H9 (cell line): ENCODE measurements at regions not wholly inside any gene's neighbourhood (a gene's known extent, or its start where the extent isn't known, plus 50 kb on each side); places are given as distances from the start of the nearest gene placed in this dataset.

Experiments
- DNase-seq: peaks from one replicate; pipeline ENCODE4 v3.0.0-alpha.2; 2017
- H2AFZ ChIP-seq: one replicate; pipeline ENCODE4 v1.6.1; 2013; ENCODE audit warnings: mild to moderate bottlenecking, low read length, control low read depth, moderate library complexity
- H2AK5ac ChIP-seq: 2 replicates; pipeline ENCODE4 v1.6.1; 2013; ENCODE audit warnings: low read length, control low read depth, mixed read lengths; ENCODE audit not compliant: insufficient read length
- H2BK120ac ChIP-seq: one replicate; pipeline ENCODE4 v1.6.1; 2013; ENCODE audit warnings: low read depth, mild to moderate bottlenecking, low read length, control low read depth, inconsistent platforms; ENCODE audit not compliant: poor library complexity, severe bottlenecking
- H2BK12ac ChIP-seq: 2 replicates; pipeline ENCODE4 v1.6.1; 2013; ENCODE audit warnings: low read length, control low read depth, mixed read lengths, low read depth; ENCODE audit not compliant: insufficient read length
- H2BK15ac ChIP-seq: 2 replicates; pipeline ENCODE4 v1.6.1; 2013; ENCODE audit warnings: low read depth, low read length, control low read depth
- H2BK20ac ChIP-seq: one replicate; pipeline ENCODE4 v1.6.1; 2013; ENCODE audit warnings: low read depth, mild to moderate bottlenecking, low read length, control low read depth, inconsistent platforms; ENCODE audit not compliant: poor library complexity, severe bottlenecking
- H2BK5ac ChIP-seq: 2 replicates; pipeline ENCODE4 v1.6.1; 2013; ENCODE audit warnings: low read length, control low read depth, mixed read lengths; ENCODE audit not compliant: insufficient read length
- H3K14ac ChIP-seq: 2 replicates; pipeline ENCODE4 v1.6.1; 2013; ENCODE audit warnings: low read length, control low read depth; ENCODE audit not compliant: insufficient read depth
- H3K18ac ChIP-seq: 2 replicates; pipeline ENCODE4 v1.6.1; 2013; ENCODE audit warnings: low read depth, mild to moderate bottlenecking, mixed read lengths, low read length, control low read depth; ENCODE audit not compliant: insufficient read length
- H3K23ac ChIP-seq: 2 replicates; pipeline ENCODE4 v1.6.1; 2013; ENCODE audit warnings: low read length, control low read depth, mixed read lengths, low read depth; ENCODE audit not compliant: insufficient read length
- H3K23me2 ChIP-seq: 2 replicates; pipeline ENCODE4 v1.6.1; 2013; ENCODE audit warnings: low read depth, mild to moderate bottlenecking, mixed read lengths, low read length, control low read depth; ENCODE audit not compliant: insufficient read length, poor library complexity, severe bottlenecking
- H3K27ac ChIP-seq: 2 replicates; pipeline ENCODE4 v1.5.1; 2013; ENCODE audit warnings: low read length, control low read depth, mixed read lengths, low read depth; ENCODE audit not compliant: insufficient read length
- H3K27me3 ChIP-seq: 2 replicates; pipeline ENCODE4 v1.6.1; 2013; ENCODE audit warnings: low read length, control low read depth, inconsistent platforms; ENCODE audit not compliant: insufficient read depth
- H3K4ac ChIP-seq: 2 replicates; pipeline ENCODE4 v1.6.1; 2013; ENCODE audit warnings: low read depth, mild to moderate bottlenecking, control low read depth, inconsistent platforms, low read length, moderate library complexity
- H3K4me1 ChIP-seq: 2 replicates; pipeline ENCODE4 v1.6.1; 2013; ENCODE audit warnings: low read length, control low read depth, inconsistent platforms; ENCODE audit not compliant: insufficient read depth
- H3K4me2 ChIP-seq: 2 replicates; pipeline ENCODE4 v1.6.1; 2013; ENCODE audit warnings: low read length, control low read depth, mixed read lengths; ENCODE audit not compliant: insufficient read length, insufficient read depth
- H3K56ac ChIP-seq: 2 replicates; pipeline ENCODE4 v1.6.1; 2013; ENCODE audit warnings: low read depth, mild to moderate bottlenecking, mixed read lengths, low read length, control low read depth; ENCODE audit not compliant: insufficient read length
- H3K79me1 ChIP-seq: 2 replicates; pipeline ENCODE4 v1.6.1; 2013; ENCODE audit warnings: low read depth, mild to moderate bottlenecking, moderate library complexity, low read length, control low read depth, inconsistent platforms; ENCODE audit not compliant: insufficient read depth, poor library complexity, severe bottlenecking
- H3K79me2 ChIP-seq: 2 replicates; pipeline ENCODE4 v1.6.1; 2013; ENCODE audit warnings: low read length, control low read depth, inconsistent platforms; ENCODE audit not compliant: insufficient read depth
- H3K9ac ChIP-seq: 2 replicates; pipeline ENCODE4 v1.6.1; 2013; ENCODE audit warnings: low read length, control low read depth, mixed read lengths; ENCODE audit not compliant: insufficient read length; ENCODE audit errors: extremely low read depth
- H3K9me3 ChIP-seq: one replicate; pipeline ENCODE4 v1.6.1; 2013; ENCODE audit warnings: low read depth, low read length, inconsistent platforms; ENCODE audit not compliant: control insufficient read depth
- H3T11ph ChIP-seq: one replicate; pipeline ENCODE4 v1.6.1; 2013; ENCODE audit warnings: mild to moderate bottlenecking, low read length, control low read depth, inconsistent platforms
- H4K20me1 ChIP-seq: one replicate; pipeline ENCODE4 v1.6.1; 2013; ENCODE audit not compliant: control insufficient read depth, insufficient read length, insufficient read depth
- H4K5ac ChIP-seq: 2 replicates; pipeline ENCODE4 v1.6.1; 2013; ENCODE audit warnings: low read depth, mild to moderate bottlenecking, mixed read lengths, low read length, control low read depth; ENCODE audit not compliant: insufficient read length
- H4K8ac ChIP-seq: replicated peaks from 2 replicates; pipeline ENCODE4 v1.6.1; 2013; ENCODE audit warnings: low read length, control low read depth, mixed read lengths, low read depth; ENCODE audit not compliant: insufficient read length
- H4K91ac ChIP-seq: 2 replicates; pipeline ENCODE4 v1.6.1; 2013; ENCODE audit warnings: low read depth, mild to moderate bottlenecking, moderate library complexity, mixed read lengths, low read length, control low read depth; ENCODE audit not compliant: insufficient read length
- H3K27ac Mint-ChIP-seq, 3 experiments: 2 replicates in 2 of 3; 3 replicates in 1 of 3; pipeline ENCODE4 v1.8.0; 2020 to 2021; ENCODE audit warnings: mixed read lengths in 3 of 3, mild to moderate bottlenecking in 1 of 3, moderate library complexity in 1 of 3
- H3K27me3 Mint-ChIP-seq: 2 replicates; pipeline ENCODE4 v1.8.0; 2021; ENCODE audit warnings: low read depth, mild to moderate bottlenecking, moderate library complexity, mixed read lengths
- H3K36me3 Mint-ChIP-seq, 3 experiments: 2 replicates in 2 of 3; 3 replicates in 1 of 3; pipeline ENCODE4 v1.8.0; 2020 to 2021; ENCODE audit warnings: low read depth in 3 of 3, mixed read lengths in 3 of 3; ENCODE audit not compliant: insufficient read depth in 1 of 3
- H3K4me1 Mint-ChIP-seq, 2 experiments: 2 replicates each; pipeline ENCODE4 v1.8.0; 2020; ENCODE audit warnings: mixed read lengths in 2 of 2
- H3K4me3 Mint-ChIP-seq, 2 experiments: 2 replicates in 1 of 2; 3 replicates in 1 of 2; pipeline ENCODE4 v1.8.0; 2020 to 2021; ENCODE audit warnings: mild to moderate bottlenecking in 2 of 2, mixed read lengths in 2 of 2, moderate library complexity in 1 of 2
- H3K9me3 Mint-ChIP-seq, 2 experiments: 2 replicates in 1 of 2; 3 replicates in 1 of 2; pipeline ENCODE4 v1.8.0; 2020; ENCODE audit warnings: mild to moderate bottlenecking in 2 of 2, mixed read lengths in 2 of 2, moderate library complexity in 1 of 2
- WGBS: extraction: QIAGEN DNeasy Blood & Tissue Kit; methylation state at CpG from one replicate; pipeline ENCODE4 v1.1.7; 2013; ENCODE audit warnings: missing lambda C conversion rate, low lambda C conversion rate, mixed read lengths; ENCODE audit not compliant: insufficient read length; ENCODE audit errors: extremely low coverage; 5-methylcytosine and 5-hydroxymethylcytosine counted together
- TF ChIP-seq, protein P1 (sequence below): fragments of 200-600 bp; sonication (generic); conservative IDR thresholded peaks from 3 replicates; pipeline ENCODE4 v1.8.0; 2021; ENCODE audit warnings: antibody characterized with exemption, mild to moderate bottlenecking

GRCh38 chr3:159726231-159726964, 262.2 kb upstream of the IL12A start:
- H3K36me3 Mint-ChIP-seq, result no peaks in the 10 kb centered on the region
- Histone ChIP-seq H3K9ac (no peak overlapping the region), H3K27ac (no peak overlapping the region), H4K8ac (no peak overlapping the region), H3K18ac (no peak overlapping the region), H3K4ac (no peak overlapping the region), H3K79me2 (no peaks in the 10 kb centered on the region), H4K20me1 (no peaks in the 10 kb centered on the region), H3K23me2 (no peaks in the 10 kb centered on the region), H2BK20ac (no peak overlapping the region), H3K4me2 (no peak overlapping the region), H3K9me3 (no peaks in the 10 kb centered on the region), H3K79me1 (no peaks in the 10 kb centered on the region), H2BK15ac (no peak overlapping the region), H4K91ac (no peak overlapping the region), H2AK5ac (no peak overlapping the region), H3K56ac (no peak overlapping the region), H3T11ph (no peak overlapping the region), H3K4me1 (no peaks in the 10 kb centered on the region), H2AFZ (no peak overlapping the region), H2BK12ac (no peak overlapping the region), H4K5ac (no peak overlapping the region), H2BK120ac (no peak overlapping the region), H3K27me3 (no peaks in the 10 kb centered on the region), H2BK5ac (no peak overlapping the region), H3K23ac (no peak overlapping the region), H3K14ac (no peak overlapping the region)
- DNase-seq, result no peak
- WGBS, result no CpG with 5 or more reads among the region's 7 CpGs
- peaks cover 6 to 7% of the 10 kb centered on the region in 2 experiments for H3K4me1 Mint-ChIP-seq
- no peaks in the 10 kb centered on the region for H3K9me3 Mint-ChIP-seq
- H3K4me3 Mint-ChIP-seq, result no peak overlapping the region
- H3K27me3 Mint-ChIP-seq, result no peaks in the 10 kb centered on the region; the same call in 1 of the 2 replicates
- TF ChIP-seq, protein P1, sequence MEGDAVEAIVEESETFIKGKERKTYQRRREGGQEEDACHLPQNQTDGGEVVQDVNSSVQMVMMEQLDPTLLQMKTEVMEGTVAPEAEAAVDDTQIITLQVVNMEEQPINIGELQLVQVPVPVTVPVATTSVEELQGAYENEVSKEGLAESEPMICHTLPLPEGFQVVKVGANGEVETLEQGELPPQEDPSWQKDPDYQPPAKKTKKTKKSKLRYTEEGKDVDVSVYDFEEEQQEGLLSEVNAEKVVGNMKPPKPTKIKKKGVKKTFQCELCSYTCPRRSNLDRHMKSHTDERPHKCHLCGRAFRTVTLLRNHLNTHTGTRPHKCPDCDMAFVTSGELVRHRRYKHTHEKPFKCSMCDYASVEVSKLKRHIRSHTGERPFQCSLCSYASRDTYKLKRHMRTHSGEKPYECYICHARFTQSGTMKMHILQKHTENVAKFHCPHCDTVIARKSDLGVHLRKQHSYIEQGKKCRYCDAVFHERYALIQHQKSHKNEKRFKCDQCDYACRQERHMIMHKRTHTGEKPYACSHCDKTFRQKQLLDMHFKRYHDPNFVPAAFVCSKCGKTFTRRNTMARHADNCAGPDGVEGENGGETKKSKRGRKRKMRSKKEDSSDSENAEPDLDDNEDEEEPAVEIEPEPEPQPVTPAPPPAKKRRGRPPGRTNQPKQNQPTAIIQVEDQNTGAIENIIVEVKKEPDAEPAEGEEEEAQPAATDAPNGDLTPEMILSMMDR, result no peak
- H3K27ac Mint-ChIP-seq, result no peak overlapping the region
